ENCODE measurements at regions not wholly inside any gene's neighbourhood (a gene's known extent, or its start where the extent isn't known, plus 50 kb on each side); places are given as distances from the start of the nearest gene placed in this dataset.
"Not testable (repeated sequence)": the region's sequence is repeated elsewhere in the genome, so short reads cannot be mapped to it uniquely, and the experiment has no call there.

DNA sequence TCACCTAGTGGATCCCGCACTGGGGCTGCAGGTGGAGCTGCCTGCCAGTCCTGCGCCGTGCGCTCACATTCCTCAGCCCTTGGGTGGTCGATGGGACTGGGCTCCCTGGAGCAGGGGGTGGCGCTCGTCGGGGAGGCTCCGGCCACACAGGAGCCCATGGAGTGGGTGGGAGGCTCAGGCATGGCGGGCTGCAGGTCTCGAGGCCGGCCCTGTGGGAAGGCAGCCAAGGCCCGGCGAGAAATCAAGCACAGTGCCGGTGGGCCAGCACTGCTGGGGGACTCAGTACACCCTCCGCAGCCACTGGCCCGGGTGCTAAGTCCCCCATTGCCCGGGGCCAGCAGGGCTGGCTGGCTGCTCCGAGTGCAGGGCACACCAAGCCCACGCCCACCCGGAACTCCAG lies 1708.6 kb downstream of the OLFM4 start:
- not testable (repeated sequence) for DNase-seq

DNA sequence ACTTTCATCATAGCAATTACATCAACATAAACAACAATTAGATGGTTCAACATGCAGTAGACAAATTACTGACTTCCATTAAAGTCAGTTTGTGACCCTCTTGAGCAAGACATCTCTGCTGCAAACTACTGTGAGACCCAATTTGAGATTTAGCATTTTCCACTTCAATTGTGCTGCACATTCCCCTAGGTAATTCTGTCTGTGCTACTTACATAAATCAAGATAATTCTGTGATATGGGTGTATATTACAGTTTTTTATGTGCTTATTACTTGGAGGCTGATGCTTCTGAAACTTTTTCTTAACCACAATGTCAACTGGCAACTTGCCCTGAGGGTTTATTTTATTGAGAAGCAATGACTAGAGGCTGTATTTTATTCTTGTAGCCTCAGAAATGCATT lies 1714.4 kb downstream of the OLFM4 start:
- no peak for DNase-seq

DNA sequence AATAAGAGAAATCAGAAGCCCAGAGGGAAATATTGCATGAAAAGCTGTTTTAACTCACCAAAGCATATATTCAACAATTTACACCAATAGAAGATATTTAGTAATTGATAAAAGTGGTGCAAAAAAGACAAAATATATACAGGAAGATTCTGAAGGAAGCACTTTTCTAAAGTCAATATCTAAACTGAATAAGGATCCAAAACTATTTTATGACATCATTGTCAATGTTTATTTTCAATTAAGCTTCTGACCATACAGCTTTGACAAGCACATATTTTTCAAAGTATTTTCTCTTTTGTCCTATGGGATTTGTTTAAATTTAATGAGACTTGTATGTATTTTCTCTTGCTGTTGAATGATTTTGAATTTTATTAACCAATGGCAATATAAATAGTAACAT lies 1716.1 kb downstream of the OLFM4 start:
- DNase-seq: no peak

DNA sequence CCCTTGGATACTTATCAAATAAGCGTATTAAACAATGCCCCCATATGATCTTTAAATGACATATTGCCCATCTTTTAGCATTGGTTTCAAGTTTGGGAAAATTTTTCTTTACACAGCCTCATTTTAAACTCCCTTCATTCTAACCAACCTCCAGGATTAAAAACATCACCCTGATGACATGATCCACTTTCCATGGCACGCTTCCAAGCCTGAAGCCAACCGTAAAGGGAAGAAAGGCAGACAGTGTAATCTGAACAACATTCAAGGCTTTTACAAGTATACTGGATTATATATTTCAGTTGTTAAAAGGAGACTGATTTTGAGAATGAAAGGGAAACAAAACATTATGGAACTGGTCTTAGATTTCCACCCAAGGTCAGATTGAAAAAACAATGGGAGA lies 1721.9 kb downstream of the OLFM4 start:
- DNase-seq: no peak

DNA sequence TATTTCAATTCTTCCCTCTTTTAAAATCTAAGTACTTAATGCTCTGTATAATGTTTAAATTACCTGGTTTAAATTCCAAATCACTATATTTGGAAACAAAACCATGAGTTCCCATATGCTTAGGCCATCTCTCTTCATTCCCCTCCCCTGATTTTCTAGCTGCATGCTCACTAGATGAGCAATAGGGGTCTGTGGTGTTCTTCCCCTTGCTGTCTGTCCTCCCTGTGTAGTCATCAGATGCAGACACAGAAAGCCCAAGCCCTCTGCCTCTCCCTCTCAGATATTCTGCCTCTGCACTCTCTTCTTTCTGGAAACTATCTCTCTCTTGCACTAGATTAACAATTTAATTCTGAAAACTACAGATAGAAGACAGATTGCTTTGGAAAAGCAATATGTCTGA lies 1730.2 kb downstream of the OLFM4 start:
- no peak for DNase-seq

DNA sequence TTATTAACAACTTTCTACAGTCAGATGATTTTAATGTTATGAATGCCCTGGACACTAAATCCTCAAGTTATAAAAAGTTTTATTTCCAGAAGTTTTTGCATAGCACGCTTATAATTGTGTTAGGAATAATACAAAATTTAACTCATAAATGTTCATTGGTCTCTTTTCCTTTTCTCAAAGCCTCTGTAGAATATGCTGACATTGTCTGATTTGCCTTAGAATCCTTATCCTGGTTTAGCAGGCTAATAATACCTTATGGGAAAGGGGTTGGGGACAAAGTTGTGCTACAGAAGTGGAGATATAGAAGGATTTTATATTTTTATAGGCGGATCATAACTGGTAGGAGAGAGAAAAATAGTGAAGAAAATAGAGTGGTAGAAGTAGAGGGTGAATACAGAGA lies 1739.6 kb downstream of the OLFM4 start:
- no peak for DNase-seq

DNA sequence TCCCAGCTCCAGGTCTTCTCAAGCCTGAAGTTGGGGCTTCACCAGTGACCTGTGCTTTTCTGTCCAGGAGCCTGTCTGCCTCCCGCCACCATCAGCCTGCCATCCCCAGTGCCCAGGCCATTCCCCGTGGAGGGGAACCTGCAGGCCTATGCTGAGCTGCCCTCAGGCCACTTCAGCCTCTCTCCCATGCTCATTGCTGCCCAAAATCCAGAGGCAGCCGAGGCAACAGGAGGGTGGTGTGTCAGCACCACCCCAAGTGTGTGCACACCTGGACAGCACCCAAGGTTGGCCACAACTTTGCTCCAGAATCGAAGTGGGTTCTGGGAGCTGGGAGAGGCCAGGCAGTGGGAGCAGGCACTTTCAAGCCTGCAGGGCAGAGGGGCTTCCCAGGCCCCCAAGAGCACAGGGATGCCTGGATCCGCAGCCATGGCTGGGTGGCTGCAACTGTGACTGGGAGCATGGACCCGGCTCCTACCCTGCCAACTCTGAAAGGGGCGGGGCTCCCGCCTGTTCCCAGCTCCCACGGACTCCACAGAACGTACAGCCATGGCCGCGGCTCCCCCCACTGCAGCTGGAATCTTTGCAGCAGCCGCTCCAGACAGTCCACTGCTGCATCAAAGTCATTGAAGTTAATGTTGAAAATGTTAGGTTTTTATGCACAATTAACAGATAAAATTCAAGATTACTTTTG lies 1747.0 kb downstream of the OLFM4 start:
- DNase-seq: no peak

DNA sequence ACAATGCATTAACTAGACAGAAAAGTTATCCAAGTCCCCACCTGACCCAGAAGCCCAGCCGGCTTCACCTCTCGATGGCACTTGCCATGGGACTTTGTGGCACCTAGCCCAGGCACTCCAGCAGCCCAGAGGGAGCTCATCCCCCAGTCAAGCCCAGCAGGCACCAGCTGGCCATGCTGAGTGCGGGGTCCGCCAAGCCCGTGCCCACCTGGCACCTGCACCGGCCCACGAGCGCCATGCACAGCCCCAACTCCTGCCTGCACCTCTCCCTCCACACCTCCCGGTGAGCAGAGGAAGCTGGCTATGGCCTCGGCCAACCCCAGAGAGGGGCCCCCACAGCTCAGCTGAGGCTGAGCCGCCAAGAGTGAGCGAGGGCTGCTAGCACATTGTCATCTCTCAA lies 1759.1 kb downstream of the OLFM4 start:
- DNase-seq: no peak

DNA sequence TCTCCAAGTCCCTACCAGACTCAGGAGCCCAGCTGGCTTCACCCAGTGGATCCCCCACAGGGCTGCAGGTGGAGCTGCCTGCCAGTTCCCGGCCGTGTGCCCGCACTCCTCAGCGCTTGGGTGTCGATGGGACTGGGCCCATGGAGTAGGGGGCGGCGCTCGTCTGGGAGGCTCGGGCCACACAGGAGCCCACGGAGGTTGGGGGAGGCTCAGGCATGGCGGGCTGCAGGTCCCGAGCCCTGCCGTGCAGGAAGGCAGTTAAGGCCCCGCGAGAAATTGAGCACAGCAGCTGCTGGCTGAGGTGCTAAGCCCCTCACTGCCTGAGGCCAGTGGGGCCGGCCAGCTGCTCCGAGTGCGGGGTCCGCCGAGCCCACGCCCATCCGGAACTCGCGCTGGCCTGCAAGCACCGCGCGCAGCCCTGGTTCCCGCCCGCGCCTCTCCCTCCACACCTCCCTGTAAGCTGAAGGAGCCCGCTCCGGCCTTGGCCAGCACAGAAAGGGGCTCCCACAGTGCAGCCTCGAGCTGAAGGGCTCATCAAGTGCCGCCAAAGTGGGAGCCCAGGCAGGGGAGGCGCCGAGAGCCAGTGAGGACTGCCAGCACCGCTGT lies 1771.1 kb downstream of the OLFM4 start:
- peak; percentile 43 for DNase-seq

DNA sequence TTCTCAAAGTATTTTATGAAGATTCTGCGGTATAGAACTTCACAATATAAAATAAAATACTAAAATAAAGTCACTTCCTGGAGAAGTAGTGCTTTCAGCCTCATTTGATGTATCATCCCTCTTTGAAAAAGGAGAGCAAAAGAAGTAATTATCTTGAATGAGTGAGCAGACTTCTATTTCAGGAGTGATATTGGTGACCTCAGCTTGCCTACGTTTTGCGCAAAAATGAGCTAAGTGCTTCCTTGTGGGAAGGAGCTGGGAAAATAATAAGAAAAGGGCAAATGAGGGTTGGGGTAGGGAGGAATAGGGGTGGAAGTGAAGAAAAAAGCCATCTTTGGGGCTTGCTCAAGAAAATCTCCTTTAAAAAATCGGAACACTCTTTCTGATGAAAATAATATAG lies 1773.6 kb downstream of the OLFM4 start:
- no peak for DNase-seq

DNA sequence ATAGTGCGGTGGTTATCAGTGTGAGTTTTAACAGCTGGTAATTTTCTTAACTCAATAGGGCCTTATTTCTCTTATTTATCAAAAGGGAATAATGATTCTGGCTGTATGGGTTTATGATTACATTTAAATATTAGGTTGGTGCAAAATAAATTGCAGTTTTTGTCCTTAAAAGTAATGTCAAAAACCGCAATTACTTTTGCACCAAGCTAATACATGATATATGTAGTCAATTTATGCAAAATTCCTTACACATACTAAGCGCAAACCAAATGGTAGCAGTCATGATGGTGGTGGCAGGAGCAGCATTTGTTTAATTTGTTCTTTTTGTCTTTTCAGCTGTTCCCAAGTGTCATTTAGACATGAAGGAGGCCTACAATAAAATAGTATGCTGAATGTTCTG lies 1777.1 kb downstream of the OLFM4 start:
- no peak for DNase-seq

DNA sequence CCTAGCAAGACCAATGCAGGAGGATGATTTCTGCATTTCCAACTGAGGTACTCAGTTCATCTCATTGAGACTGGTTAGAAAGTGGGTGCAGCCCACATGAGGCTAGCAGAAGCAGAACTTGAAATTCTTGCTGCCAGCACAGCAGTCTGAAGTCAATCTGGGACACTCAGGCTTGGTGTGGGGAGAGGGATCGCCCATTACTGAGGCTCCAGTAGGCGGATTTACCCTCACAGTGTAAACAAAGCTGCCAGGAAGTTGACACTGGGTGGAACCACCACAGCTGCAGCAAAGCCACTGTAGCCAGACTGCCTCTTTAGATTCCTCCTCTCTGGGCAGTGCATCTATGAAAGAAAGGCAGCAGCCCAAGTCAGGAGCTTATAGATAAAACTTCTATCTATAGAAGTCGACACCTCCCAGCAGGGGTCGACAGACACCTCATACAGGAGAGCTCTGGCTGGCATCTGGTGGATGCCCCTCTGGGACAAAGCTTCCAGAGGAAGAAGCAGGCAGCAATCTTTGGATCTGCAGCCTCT lies 1793.4 kb downstream of the OLFM4 start:
- peak; percentile 5 for DNase-seq

DNA sequence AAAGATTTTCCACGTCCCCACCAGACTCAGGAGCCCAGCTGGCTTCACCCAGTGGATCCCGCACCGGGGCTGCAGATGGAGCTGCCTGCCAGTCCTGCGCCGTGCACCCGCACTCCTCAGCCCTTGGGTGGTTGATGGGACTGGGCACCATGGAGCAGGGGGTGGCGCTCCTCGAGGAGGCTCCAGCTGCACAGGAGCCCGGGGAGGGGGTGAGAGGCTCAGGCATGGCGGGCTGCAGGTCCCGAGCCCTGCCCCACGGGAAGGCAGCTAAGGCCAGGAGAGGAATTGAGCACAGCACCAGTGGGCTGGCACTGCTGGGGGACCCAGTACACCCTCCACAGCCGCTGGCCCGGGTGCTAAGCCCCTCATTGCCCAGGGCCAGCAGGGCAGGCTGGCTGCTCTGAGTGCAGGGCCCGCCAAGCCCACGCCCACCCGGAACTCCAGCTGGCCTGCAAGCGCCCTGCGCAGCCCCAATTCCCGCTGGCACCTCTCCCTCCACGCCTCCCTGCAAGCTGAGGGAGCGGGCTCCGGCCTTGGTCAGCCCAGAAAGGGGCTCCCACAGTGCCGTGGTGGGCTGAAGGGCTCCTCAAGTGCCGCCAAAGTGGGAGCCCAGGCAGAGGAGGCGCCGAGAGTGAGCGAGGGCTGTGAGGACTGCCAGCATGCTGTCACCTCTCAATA lies 1800.9 kb downstream of the OLFM4 start:
- not testable (repeated sequence) for DNase-seq

DNA sequence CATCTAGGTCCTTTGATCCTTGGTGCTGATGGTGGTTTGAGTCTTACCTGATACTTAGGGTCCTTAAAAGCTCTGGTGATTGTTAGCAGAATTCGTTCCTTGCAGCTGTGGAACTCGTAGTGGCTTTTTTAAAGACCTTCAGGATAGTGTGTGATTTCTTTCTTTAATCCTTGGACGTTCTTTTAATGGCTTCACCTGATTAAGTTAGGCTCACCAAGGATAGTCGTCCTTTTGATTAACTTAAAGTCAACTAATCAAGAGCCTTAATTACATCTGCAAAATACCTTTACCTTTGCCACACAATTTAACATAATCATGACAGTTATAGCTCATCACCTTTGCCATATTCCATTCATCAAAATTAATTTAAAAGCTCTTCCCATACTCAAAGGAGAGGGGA lies 1807.7 kb downstream of the OLFM4 start:
- no peak for DNase-seq

DNA sequence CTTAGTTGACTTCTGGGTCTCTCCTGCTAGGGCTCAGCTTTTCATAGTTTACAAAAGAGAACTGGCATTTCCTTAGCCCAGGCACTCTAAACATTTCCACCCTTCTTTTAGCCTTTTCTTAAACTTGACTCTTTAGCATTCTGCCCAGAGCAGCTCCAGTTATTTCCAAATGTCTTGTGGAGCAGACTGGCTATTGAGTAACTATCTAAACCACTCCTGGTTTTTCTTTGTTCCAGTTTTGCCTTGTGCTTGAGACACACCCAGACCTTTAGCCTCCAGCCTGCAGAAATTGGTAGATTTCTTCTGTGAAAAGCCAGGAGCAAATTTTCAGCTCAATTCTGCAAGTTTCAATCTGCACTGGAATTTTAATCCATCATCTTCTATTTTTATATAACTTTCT lies 1813.1 kb downstream of the OLFM4 start:
- DNase-seq: no peak

DNA sequence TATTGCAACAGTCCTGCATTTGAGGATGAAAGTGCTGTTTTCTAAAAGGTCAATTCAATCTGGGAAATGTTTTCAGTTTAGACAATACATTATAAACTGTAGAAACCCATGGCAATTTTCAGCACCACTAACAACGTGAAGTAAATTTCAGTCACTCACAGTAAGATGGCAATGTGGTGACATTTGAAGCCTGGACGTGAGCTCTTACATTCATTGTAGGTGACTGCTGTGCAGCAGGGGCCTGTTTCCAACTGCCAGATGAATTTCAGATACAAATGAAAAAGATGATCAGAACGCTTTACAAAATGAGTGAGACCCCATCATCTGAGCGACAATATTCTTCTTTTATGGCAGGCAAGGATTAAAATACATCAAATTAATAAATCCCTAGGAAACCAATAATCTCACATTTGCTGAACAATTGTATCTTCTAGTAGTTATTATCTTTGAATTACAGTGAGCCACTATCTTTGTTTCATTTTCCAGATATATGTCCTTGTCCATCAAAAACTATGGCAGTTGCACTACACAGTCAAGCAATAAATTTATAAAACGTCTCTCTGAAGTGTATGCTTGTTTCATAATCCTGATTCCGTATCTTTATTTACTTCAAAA lies 1816.8 kb downstream of the OLFM4 start:
- peak; percentile 45 for DNase-seq

DNA sequence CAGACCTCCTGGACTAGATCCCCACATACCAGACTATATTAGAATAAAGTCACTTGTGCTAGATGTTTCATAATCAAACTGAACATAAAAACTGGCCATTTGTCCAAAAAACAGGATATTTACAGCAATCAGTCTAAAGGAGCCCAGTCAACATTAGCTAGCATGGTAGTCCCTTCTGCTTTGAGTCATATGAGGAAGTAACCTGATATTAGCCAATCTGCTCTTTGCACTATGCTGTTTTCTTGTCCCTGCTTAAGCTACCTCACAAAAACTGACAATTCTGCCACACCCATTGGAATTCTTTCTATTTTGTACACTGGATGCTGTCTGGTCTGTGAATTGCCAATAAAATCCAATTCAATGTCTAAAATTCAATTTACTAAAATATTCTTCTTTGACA lies 1824.2 kb downstream of the OLFM4 start:
- no peak for DNase-seq

DNA sequence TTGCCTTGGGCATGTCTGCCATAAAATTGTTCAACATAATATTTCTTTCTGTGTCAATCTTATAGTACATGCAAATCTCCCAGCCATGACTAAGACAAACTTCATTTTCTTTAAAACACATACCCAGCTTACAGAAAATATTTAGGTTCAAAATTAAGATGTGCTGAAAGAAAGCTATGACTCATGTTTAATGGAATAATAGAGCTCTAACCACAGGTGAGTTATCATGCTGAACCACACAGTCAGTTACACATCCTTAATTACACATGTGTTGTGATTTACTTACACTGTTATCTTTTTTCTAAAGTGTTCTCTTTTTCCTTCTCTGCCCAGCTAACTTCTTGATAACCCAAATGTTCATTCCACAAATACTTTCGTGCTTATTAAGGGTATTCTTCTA lies 1831.2 kb downstream of the OLFM4 start:
- DNase-seq: no peak

DNA sequence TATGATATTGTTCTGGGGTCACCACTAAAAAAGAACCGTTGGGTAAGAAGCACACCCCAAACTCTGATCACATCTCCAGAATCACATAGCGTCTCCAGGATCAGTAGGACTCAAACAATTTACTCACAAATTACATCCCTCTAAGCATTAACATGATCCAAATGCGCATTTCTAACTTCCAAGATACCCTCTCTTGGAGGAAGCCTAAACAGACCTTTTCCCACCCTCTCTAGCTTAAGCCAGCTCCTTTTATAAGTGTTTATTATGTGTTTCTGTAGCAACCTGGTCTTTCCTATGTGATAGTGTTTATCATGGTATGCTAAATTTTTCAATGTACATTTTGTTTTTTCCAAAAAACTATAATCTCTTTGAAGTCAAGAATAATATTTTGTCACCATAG lies 1846.5 kb downstream of the OLFM4 start:
- DNase-seq: no peak

DNA sequence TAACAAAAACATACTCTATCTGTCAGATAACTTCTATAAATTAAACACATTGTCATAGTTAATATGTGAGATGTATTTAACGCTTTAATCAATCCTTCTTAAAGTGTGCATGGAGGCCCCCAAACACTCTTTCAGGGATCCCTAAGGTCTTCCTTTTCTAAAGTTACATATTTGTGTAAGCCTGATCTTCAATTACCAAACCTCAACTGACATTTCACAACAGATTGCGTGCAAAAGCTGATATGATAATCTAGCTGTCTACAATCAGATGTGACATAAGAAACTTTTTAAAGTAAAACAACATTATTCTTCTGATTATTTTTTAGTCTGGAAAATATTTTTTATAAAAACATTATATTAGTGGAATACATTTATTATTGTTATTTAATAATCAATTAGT lies 1850.4 kb downstream of the OLFM4 start:
- DNase-seq: no peak

DNA sequence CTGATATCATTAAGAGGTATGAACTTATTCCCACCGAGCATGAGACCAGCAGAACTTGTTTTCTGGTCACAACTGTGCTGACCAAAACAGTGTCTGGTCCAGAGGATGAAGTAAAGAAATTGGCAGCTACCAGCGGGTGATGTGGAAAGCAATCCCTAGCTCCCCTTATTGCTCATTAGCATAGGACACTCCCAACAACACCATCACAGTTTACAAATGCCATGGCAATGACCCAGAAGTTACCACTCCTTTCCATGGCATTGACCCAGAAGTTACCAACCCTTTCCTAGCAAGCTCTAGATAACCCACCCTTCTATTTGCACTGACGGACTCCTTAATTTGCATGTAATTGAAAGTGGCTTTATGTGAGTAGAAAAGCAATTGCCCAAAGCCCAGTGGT lies 1856.1 kb downstream of the OLFM4 start:
- DNase-seq: peak; percentile 0

DNA sequence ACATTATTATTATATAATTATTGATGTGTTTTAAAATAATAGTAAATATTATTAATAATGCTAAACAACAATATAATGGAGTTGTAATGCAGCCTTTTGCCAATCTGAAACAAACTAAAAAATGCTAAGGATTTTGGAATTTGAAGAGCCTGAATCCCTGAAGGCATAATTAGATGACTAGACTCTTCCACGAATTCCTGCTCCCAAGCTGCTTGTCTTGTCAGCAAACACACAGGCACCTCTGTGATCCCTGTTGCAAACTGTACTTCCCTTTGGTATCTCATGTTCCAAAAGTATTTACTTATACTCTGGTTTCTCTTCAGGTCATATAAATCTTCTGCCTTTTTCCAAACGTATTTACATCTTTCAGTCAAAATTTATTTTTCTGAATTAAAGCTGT lies 1862.4 kb downstream of the OLFM4 start:
- no peak for DNase-seq

DNA sequence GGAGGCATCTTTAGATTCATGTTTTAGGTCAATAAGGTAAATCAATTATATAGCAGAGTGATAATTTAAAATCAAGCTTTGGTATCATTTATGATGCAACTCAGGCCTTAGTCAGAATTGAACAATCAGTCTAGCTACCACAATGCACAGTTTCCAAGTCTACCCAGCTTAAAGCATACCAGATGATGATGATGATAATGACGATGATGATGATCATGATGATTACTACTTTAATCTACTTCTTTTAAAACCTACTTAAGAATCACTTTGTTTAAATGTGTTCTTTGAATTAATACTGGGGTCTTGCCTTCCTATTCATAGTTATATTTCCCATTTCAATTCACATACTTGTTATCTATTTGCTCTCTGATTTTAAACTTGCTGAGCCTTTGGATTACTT lies 1872.7 kb downstream of the OLFM4 start:
- DNase-seq: no peak

DNA sequence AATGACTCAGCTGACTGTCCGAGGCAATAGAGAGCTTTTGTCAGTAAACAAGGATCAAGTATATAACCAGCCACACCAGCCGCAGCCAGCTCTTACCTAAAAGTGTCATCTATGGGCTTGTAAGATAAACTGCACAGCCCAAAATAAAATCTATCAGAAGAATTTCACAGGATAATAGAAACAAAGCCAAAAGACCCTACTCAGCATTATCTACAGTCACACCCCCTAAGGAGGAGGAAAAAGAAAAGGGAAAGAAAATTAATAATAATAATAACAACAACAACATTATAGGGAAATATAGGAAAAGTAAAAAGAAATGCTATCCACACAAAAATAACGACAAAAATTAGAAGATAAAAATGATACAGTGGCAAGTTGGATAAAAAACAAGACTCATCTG lies 1883.8 kb downstream of the OLFM4 start:
- DNase-seq: no peak

Data from NCI-H146 (cell line).